H1 (cell line): ENCODE measurements at regions not wholly inside any gene's neighbourhood (a gene's known extent, or its start where the extent isn't known, plus 50 kb on each side); places are given as distances from the start of the nearest gene placed in this dataset.

Experiments
- E2F6 ChIP-seq: IDR thresholded peaks from 2 replicates; pipeline ENCODE4 v1.6.1; 2012; ENCODE audit warnings: inconsistent platforms
- GABPA ChIP-seq: IDR thresholded peaks from 2 replicates; pipeline ENCODE4 v1.6.1; 2011; ENCODE audit warnings: mild to moderate bottlenecking, low read length, moderate library complexity, borderline replicate concordance; ENCODE audit not compliant: insufficient read depth
- POLR2AphosphoS5 ChIP-seq: IDR thresholded peaks from 2 replicates; pipeline ENCODE4 v1.6.1; 2011; ENCODE audit warnings: low read depth, low read length

GRCh38 chr11:37371346-37371970 is 773.4 kb upstream of the RAG2 start (continued):
- TF ChIP-seq E2F6 (no peak), POLR2AphosphoS5 (no peak), GABPA (no peak)
